ENCODE measurements at regions not wholly inside any gene's neighbourhood (a gene's known extent, or its start where the extent isn't known, plus 50 kb on each side); places are given as distances from the start of the nearest gene placed in this dataset.

GRCh38 chr9:99282406-99282805 lies 60.3 kb downstream of the SEC61B start:
- DNase-seq (ENCODE audit: low read depth in 2 of 2) = no peak

GRCh38 chr9:99285965-99286364 lies 63.9 kb downstream of the SEC61B start:
- DNase-seq (ENCODE audit: low read depth in 2 of 2) = no peak

- no peak for DNase-seq (ENCODE audit: low read depth in 2 of 2)
Observed at GRCh38 chr9:99286536-99286935, 64.5 kb downstream of the SEC61B start.

- DNase-seq (ENCODE audit: low read depth in 2 of 2) = no peak
Observed at GRCh38 chr9:99287641-99288040, 65.6 kb downstream of the SEC61B start.

GRCh38 chr9:99288830-99289229 lies 66.7 kb downstream of the SEC61B start:
- no peak for DNase-seq (ENCODE audit: low read depth in 2 of 2)

GRCh38 chr9:99294850-99295461 lies 72.9 kb downstream of the SEC61B start:
- DNase-seq (ENCODE audit: low read depth in 2 of 2) = no peak

- DNase-seq (ENCODE audit: low read depth in 2 of 2) = no peak
Observed at GRCh38 chr9:99296291-99296951, 74.3 kb downstream of the SEC61B start.

- DNase-seq (ENCODE audit: low read depth in 2 of 2) = no peak
Observed at GRCh38 chr9:99298614-99299013, 76.5 kb downstream of the SEC61B start.

- no peak for DNase-seq (ENCODE audit: low read depth in 2 of 2)
Observed at GRCh38 chr9:99299211-99300102, 77.4 kb downstream of the SEC61B start.

GRCh38 chr9:99300103-99300439 lies 78.0 kb downstream of the SEC61B start:
- no peak for DNase-seq (ENCODE audit: low read depth in 2 of 2)

GRCh38 chr9:99300603-99301002 lies 78.5 kb downstream of the SEC61B start:
- no peak for DNase-seq (ENCODE audit: low read depth in 2 of 2)

- no peak for DNase-seq (ENCODE audit: low read depth in 2 of 2)
Observed at GRCh38 chr9:99303177-99303576, 81.1 kb downstream of the SEC61B start.

- no peak for DNase-seq (ENCODE audit: low read depth in 2 of 2)
Observed at GRCh38 chr9:99305124-99305523, 83.0 kb downstream of the SEC61B start.

GRCh38 chr9:99305820-99306811 lies 84.0 kb downstream of the SEC61B start:
- no peak for DNase-seq (ENCODE audit: low read depth in 2 of 2)

- DNase-seq (ENCODE audit: low read depth in 2 of 2) = no peak
Observed at GRCh38 chr9:99307851-99308250, 85.8 kb downstream of the SEC61B start.

GRCh38 chr9:99309141-99309939 lies 87.3 kb downstream of the SEC61B start:
- DNase-seq (ENCODE audit: low read depth in 2 of 2) = no peak

- DNase-seq (ENCODE audit: low read depth in 2 of 2) = no peak
Observed at GRCh38 chr9:99312736-99313135, 90.7 kb downstream of the SEC61B start.

GRCh38 chr9:99319048-99319447 lies 97.0 kb downstream of the SEC61B start:
- DNase-seq (ENCODE audit: low read depth in 2 of 2) = no peak

GRCh38 chr9:99322299-99322698 lies 100.2 kb downstream of the SEC61B start:
- no peak for DNase-seq (ENCODE audit: low read depth in 2 of 2)

- no peak for DNase-seq (ENCODE audit: low read depth in 2 of 2)
Observed at GRCh38 chr9:99326112-99326916, 104.2 kb downstream of the SEC61B start.
